ENCODE measurements at regions not wholly inside any gene's neighbourhood (a gene's known extent, or its start where the extent isn't known, plus 50 kb on each side); places are given as distances from the start of the nearest gene placed in this dataset.
"Not testable (repeated sequence)": the region's sequence is repeated elsewhere in the genome, so short reads cannot be mapped to it uniquely, and the experiment has no call there.

DNA sequence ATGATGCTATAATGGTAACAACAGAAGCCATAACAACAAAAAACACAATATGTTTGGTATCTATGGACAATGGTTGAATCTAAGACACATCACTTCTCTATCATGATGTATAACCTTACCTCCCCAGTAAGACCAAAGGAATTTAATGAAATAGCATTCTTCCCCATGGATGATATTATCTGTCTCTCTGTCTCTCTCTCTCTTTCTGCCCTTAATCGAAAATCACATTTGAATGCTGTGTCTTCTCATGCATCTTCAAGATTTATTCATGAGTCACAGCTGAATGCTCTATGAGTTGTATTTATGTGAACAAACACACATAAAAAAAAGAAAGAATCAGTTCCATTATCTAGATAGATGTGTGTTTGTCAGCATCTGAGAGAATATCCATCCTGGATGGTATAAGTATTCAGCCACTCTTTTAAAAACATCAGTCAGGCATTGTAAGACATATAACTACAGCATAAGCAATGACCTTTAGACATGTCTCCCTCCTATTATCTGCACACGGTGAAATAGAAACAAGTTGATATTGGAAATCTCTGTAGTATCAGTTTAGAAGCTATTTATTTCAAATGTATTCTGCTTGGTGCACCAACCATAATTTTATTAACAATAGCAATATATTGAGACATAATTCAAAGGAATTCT lies 433.3 kb downstream of the TOX3 start:
- no CpG with 5 or more reads among the region's 2 CpGs for WGBS (ENCODE audit: insufficient coverage)
- no peak overlapping the region for H3K27ac ChIP-seq (ENCODE audit: insufficient read depth in 1 of 2, low read depth in 1 of 2, low read length in 2 of 2, poor library complexity in 1 of 2, severe bottlenecking in 2 of 2)
- H3K4me1 ChIP-seq (ENCODE audit: control extremely low read depth in 1 of 4, control insufficient read depth in 4 of 4, insufficient read depth in 4 of 4, low read length in 3 of 4): no peaks in the 10 kb centered on the region
- no peak overlapping the region for H3K4me3 ChIP-seq (ENCODE audit: control insufficient read depth in 1 of 7, extremely low read depth in 1 of 7, insufficient read depth in 4 of 7, low read depth in 2 of 7, low read length in 6 of 7)
- H3K36me3 ChIP-seq (ENCODE audit: control insufficient read depth in 4 of 4, insufficient read depth in 4 of 4, low read length in 3 of 4): no peaks in the 10 kb centered on the region
- H3K9me3 ChIP-seq (ENCODE audit: control extremely low read depth in 1 of 5, control insufficient read depth in 4 of 5, insufficient read depth in 2 of 5, low read depth in 1 of 5, low read length in 4 of 5): peaks cover 0 to 2% (median 1%) of the 10 kb centered on the region in 5 experiments
- no peaks in the 10 kb centered on the region for H3K27me3 ChIP-seq (replicated peaks in 2 of 5; ENCODE audit: control insufficient read depth in 4 of 5, insufficient read depth in 5 of 5, low read length in 4 of 5)
- ChIA-PET CTCF (no interaction called here), POLR2A (no interaction called here)
- no peak for DNase-seq

DNA sequence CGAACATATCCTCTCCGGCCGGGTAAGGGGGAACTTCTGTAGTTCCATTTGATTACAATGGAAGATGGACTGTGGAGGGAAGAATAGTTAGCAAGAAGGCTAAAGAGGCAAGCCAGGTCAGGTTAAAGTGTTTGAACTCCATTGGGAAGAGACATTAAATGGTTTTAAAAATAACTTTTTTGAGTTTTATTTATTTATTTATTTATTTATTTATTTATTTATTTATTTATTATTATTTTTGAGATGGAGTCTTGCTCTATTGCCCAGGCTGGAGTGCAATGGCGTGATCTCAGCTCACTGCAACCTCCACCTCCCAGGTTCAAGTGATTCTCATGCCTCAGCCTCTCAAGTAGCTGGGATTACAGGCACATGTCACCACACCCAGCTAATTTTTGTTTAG lies 441.9 kb downstream of the TOX3 start:
- WGBS (ENCODE audit: insufficient coverage): 98% methylated on average over 3 of the region's 4 CpGs
- H3K4me3 ChIP-seq (ENCODE audit: control insufficient read depth in 1 of 7, extremely low read depth in 1 of 7, insufficient read depth in 4 of 7, low read depth in 2 of 7, low read length in 6 of 7); POLR2A ChIA-PET; H3K4me1 ChIP-seq (ENCODE audit: control extremely low read depth in 1 of 4, control insufficient read depth in 4 of 4, insufficient read depth in 4 of 4, low read length in 3 of 4); H3K27ac ChIP-seq (ENCODE audit: insufficient read depth in 1 of 2, low read depth in 1 of 2, low read length in 2 of 2, poor library complexity in 1 of 2, severe bottlenecking in 2 of 2); CTCF ChIA-PET; H3K36me3 ChIP-seq (ENCODE audit: control insufficient read depth in 4 of 4, insufficient read depth in 4 of 4, low read length in 3 of 4); H3K9me3 ChIP-seq (ENCODE audit: control extremely low read depth in 1 of 5, control insufficient read depth in 4 of 5, insufficient read depth in 2 of 5, low read depth in 1 of 5, low read length in 4 of 5); DNase-seq; H3K27me3 ChIP-seq (replicated peaks in 2 of 5; ENCODE audit: control insufficient read depth in 4 of 5, insufficient read depth in 5 of 5, low read length in 4 of 5): not testable (repeated sequence)

GRCh38 chr16:52103791-52104190 lies 443.2 kb downstream of the TOX3 start:
- Histone ChIP-seq H3K4me1 (ENCODE audit: control extremely low read depth in 1 of 4, control insufficient read depth in 4 of 4, insufficient read depth in 4 of 4, low read length in 3 of 4) (no peaks in the 10 kb centered on the region), H3K4me3 (ENCODE audit: control insufficient read depth in 1 of 7, extremely low read depth in 1 of 7, insufficient read depth in 4 of 7, low read depth in 2 of 7, low read length in 6 of 7) (no peak overlapping the region), H3K27ac (ENCODE audit: insufficient read depth in 1 of 2, low read depth in 1 of 2, low read length in 2 of 2, poor library complexity in 1 of 2, severe bottlenecking in 2 of 2) (no peak overlapping the region), H3K36me3 (ENCODE audit: control insufficient read depth in 4 of 4, insufficient read depth in 4 of 4, low read length in 3 of 4) (no peaks in the 10 kb centered on the region), H3K9me3 (ENCODE audit: control extremely low read depth in 1 of 5, control insufficient read depth in 4 of 5, insufficient read depth in 2 of 5, low read depth in 1 of 5, low read length in 4 of 5) (no peaks in the 10 kb centered on the region), H3K27me3 (replicated peaks in 2 of 5; ENCODE audit: control insufficient read depth in 4 of 5, insufficient read depth in 5 of 5, low read length in 4 of 5) (no peaks in the 10 kb centered on the region)
- ChIA-PET POLR2A (no interaction called here), CTCF (no interaction called here)
- 89% methylated on average over 1 of the region's 1 CpG for WGBS (ENCODE audit: insufficient coverage)
- no peak for DNase-seq

GRCh38 chr16:52101246-52101645 lies 445.7 kb downstream of the TOX3 start:
- Histone ChIP-seq H3K36me3 (ENCODE audit: control insufficient read depth in 4 of 4, insufficient read depth in 4 of 4, low read length in 3 of 4) (no peaks in the 10 kb centered on the region), H3K27me3 (replicated peaks in 2 of 5; ENCODE audit: control insufficient read depth in 4 of 5, insufficient read depth in 5 of 5, low read length in 4 of 5) (peaks cover 0 to 2% (median 0%) of the 10 kb centered on the region in 5 experiments), H3K4me1 (ENCODE audit: control extremely low read depth in 1 of 4, control insufficient read depth in 4 of 4, insufficient read depth in 4 of 4, low read length in 3 of 4) (no peaks in the 10 kb centered on the region), H3K4me3 (ENCODE audit: control insufficient read depth in 1 of 7, extremely low read depth in 1 of 7, insufficient read depth in 4 of 7, low read depth in 2 of 7, low read length in 6 of 7) (no peak overlapping the region), H3K27ac (ENCODE audit: insufficient read depth in 1 of 2, low read depth in 1 of 2, low read length in 2 of 2, poor library complexity in 1 of 2, severe bottlenecking in 2 of 2) (no peak overlapping the region), H3K9me3 (ENCODE audit: control extremely low read depth in 1 of 5, control insufficient read depth in 4 of 5, insufficient read depth in 2 of 5, low read depth in 1 of 5, low read length in 4 of 5) (no peaks in the 10 kb centered on the region)
- WGBS (ENCODE audit: insufficient coverage): 100% methylated on average over 3 of the region's 3 CpGs
- DNase-seq: no peak
- POLR2A ChIA-PET: no interaction called here
- CTCF ChIA-PET: interaction anchor here (1.2 kb wide), 1 partner anchor 12 kb away, joined by 3 read pairs; no protein-coding TSS in a partner anchor

DNA sequence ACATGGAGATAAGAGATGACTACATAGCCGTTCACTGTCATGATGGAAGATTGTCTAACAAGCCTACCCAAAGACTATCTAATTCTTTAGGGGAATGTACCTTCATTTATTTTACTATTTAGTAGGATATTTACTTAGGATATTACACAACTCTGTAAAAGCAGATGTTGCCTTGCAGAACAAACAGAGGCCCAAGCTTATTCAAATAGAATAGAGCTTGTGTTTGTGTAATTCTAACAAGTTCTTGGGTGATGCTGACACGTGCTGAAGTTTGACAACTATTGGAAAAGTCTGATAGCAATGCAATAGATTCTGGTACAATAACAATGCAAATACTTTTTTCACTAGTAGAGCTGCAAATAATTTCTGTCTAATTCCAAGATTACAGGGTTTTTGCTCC lies 447.6 kb downstream of the TOX3 start:
- Histone ChIP-seq H3K4me1 (ENCODE audit: control extremely low read depth in 1 of 4, control insufficient read depth in 4 of 4, insufficient read depth in 4 of 4, low read length in 3 of 4) (no peaks in the 10 kb centered on the region), H3K27me3 (replicated peaks in 2 of 5; ENCODE audit: control insufficient read depth in 4 of 5, insufficient read depth in 5 of 5, low read length in 4 of 5) (peaks cover 0 to 2% (median 0%) of the 10 kb centered on the region in 5 experiments), H3K36me3 (ENCODE audit: control insufficient read depth in 4 of 4, insufficient read depth in 4 of 4, low read length in 3 of 4) (no peaks in the 10 kb centered on the region), H3K4me3 (ENCODE audit: control insufficient read depth in 1 of 7, extremely low read depth in 1 of 7, insufficient read depth in 4 of 7, low read depth in 2 of 7, low read length in 6 of 7) (no peak overlapping the region), H3K27ac (ENCODE audit: insufficient read depth in 1 of 2, low read depth in 1 of 2, low read length in 2 of 2, poor library complexity in 1 of 2, severe bottlenecking in 2 of 2) (no peak overlapping the region), H3K9me3 (ENCODE audit: control extremely low read depth in 1 of 5, control insufficient read depth in 4 of 5, insufficient read depth in 2 of 5, low read depth in 1 of 5, low read length in 4 of 5) (no peaks in the 10 kb centered on the region)
- DNase-seq: no peak
- POLR2A ChIA-PET: no interaction called here
- no CpG with 5 or more reads among the region's 2 CpGs for WGBS (ENCODE audit: insufficient coverage)
- CTCF ChIA-PET: no interaction called here

GRCh38 chr16:52095471-52095870 lies 451.5 kb downstream of the TOX3 start:
- no peaks in the 10 kb centered on the region for H3K36me3 ChIP-seq (ENCODE audit: control insufficient read depth in 4 of 4, insufficient read depth in 4 of 4, low read length in 3 of 4)
- POLR2A ChIA-PET: no interaction called here
- H3K4me1 ChIP-seq (ENCODE audit: control extremely low read depth in 1 of 4, control insufficient read depth in 4 of 4, insufficient read depth in 4 of 4, low read length in 3 of 4): no peaks in the 10 kb centered on the region
- no peaks in the 10 kb centered on the region for H3K9me3 ChIP-seq (ENCODE audit: control extremely low read depth in 1 of 5, control insufficient read depth in 4 of 5, insufficient read depth in 2 of 5, low read depth in 1 of 5, low read length in 4 of 5)
- no peak overlapping the region for H3K27ac ChIP-seq (ENCODE audit: insufficient read depth in 1 of 2, low read depth in 1 of 2, low read length in 2 of 2, poor library complexity in 1 of 2, severe bottlenecking in 2 of 2)
- CTCF ChIA-PET: no interaction called here
- 93% methylated on average over 3 of the region's 3 CpGs for WGBS (ENCODE audit: insufficient coverage)
- H3K4me3 ChIP-seq (ENCODE audit: control insufficient read depth in 1 of 7, extremely low read depth in 1 of 7, insufficient read depth in 4 of 7, low read depth in 2 of 7, low read length in 6 of 7): no peak overlapping the region
- peaks cover 0 to 2% (median 0%) of the 10 kb centered on the region in 5 experiments for H3K27me3 ChIP-seq (replicated peaks in 2 of 5; ENCODE audit: control insufficient read depth in 4 of 5, insufficient read depth in 5 of 5, low read length in 4 of 5)
- no peak for DNase-seq

- Histone ChIP-seq H3K4me1 (ENCODE audit: control extremely low read depth in 1 of 4, control insufficient read depth in 4 of 4, insufficient read depth in 4 of 4, low read length in 3 of 4) (no peaks in the 10 kb centered on the region), H3K36me3 (ENCODE audit: control insufficient read depth in 4 of 4, insufficient read depth in 4 of 4, low read length in 3 of 4) (no peaks in the 10 kb centered on the region), H3K9me3 (ENCODE audit: control extremely low read depth in 1 of 5, control insufficient read depth in 4 of 5, insufficient read depth in 2 of 5, low read depth in 1 of 5, low read length in 4 of 5) (no peaks in the 10 kb centered on the region), H3K4me3 (ENCODE audit: control insufficient read depth in 1 of 7, extremely low read depth in 1 of 7, insufficient read depth in 4 of 7, low read depth in 2 of 7, low read length in 6 of 7) (no peak overlapping the region), H3K27ac (ENCODE audit: insufficient read depth in 1 of 2, low read depth in 1 of 2, low read length in 2 of 2, poor library complexity in 1 of 2, severe bottlenecking in 2 of 2) (no peak overlapping the region), H3K27me3 (replicated peaks in 2 of 5; ENCODE audit: control insufficient read depth in 4 of 5, insufficient read depth in 5 of 5, low read length in 4 of 5) (no peaks in the 10 kb centered on the region)
- no peak for DNase-seq
- no CpG with 5 or more reads among the region's 3 CpGs for WGBS (ENCODE audit: insufficient coverage)
- CTCF ChIA-PET: no interaction called here
- POLR2A ChIA-PET: no interaction called here
Measured at GRCh38 chr16:52092126-52092525, 454.8 kb downstream of the TOX3 start.

Data from common myeloid progenitor, CD34-positive (primary cell).